ENCODE measurements at regions not wholly inside any gene's neighbourhood (a gene's known extent, or its start where the extent isn't known, plus 50 kb on each side); places are given as distances from the start of the nearest gene placed in this dataset.
"Not testable (repeated sequence)": the region's sequence is repeated elsewhere in the genome, so short reads cannot be mapped to it uniquely, and the experiment has no call there.

GRCh38 chr2:12543076-12543977, 173.4 kb upstream of the TRIB2 start:
- FAIRE-seq (no peak), DNase-seq (ENCODE audit: insufficient read length, low spot score) (no peak)

DNA sequence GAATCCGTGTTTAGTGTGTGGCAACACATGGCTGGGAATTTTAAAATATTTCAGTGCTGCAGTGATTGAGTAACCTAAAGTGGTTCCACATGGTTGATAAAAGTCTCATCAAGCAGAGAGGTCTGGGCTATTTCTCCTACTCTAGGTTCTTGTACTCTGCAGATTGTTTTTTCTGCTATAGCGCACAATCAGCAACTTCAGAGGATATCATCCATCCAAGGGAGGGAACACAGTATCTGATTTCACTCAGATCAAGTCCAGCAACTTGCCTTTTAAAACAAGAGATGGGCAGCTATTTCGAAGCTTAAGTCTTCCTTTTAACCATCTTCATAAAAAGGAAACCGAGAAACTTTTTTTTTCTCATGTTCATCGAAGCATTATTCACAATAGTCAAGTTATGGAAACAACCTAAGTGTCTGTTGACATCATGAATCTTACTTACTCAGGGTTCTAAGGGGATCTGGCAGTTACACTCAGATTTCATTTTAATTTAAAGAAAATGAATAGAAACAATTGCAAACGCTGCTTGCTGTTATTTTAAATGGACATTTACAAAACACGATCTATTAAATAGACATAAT, 172.7 kb upstream of the TRIB2 start:
- no peak for FAIRE-seq
- DNase-seq (ENCODE audit: insufficient read length, low spot score) = no peak

- FAIRE-seq (no peak), DNase-seq (ENCODE audit: insufficient read length, low spot score) (no peak)
These were observed 169.1 kb upstream of the TRIB2 start for GRCh38 chr2:12547566-12548170.

DNA sequence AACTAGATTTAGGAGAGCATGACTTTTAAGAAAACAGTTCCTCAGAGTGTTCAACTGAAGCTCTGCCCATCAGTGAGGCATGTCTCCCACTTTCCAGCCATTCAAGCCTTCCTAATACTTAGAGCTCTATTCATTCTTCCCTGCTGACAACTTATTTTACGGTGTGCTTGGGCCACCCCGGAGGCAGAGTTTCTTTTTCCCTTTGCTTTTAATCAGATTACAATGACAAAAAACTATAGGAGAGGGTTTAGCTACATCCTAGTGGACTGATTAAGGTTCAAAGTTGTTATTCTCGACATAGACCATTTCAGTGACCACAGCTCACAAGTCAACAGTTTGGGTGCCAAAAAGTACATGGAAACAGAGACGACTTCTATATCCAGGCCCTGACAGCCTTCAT, 167.8 kb upstream of the TRIB2 start:
- FAIRE-seq = no peak
- no peak for DNase-seq (ENCODE audit: insufficient read length, low spot score)

DNA sequence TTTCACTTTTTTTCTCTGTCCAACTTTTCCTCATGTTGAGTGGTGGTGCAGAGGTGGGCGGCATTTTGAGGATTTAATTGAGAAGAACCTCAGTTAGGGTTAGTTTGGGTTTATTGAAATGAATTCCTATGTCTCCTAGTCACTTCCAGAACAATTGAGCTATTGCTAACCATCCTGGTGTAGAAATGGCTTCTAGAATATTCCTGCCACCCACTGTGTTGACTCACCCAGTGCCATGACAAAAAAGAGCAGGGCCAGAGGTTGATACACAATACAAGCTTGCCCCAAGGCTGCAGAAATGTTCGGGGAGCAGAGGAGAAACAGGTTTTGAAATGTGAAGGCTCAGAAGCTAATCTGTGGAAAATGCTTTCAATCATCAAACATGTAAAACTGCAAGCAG, 167.1 kb upstream of the TRIB2 start:
- DNase-seq (ENCODE audit: insufficient read length, low spot score) (no peak), FAIRE-seq (no peak)

DNA sequence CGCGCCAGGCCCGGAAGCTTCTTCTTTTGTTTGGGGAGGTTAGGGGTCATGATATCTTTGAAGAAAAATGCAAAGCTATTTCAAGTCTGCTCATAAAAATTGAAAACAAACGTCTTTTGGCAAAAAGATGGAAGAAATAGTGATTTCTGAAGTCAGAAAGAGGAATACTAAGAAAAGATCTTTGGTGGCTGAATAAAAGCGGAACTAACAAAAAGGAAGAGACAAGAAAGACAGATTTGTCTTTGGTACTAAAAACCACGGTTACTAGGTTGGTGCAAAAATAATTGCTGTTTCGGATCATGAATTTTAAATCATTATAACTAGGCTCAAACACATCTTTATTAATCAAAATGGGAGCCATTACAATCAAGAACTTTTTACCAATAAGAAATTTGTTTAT, 164.6 kb upstream of the TRIB2 start:
- no peak for FAIRE-seq
- no peak for DNase-seq (ENCODE audit: insufficient read length, low spot score)

DNA sequence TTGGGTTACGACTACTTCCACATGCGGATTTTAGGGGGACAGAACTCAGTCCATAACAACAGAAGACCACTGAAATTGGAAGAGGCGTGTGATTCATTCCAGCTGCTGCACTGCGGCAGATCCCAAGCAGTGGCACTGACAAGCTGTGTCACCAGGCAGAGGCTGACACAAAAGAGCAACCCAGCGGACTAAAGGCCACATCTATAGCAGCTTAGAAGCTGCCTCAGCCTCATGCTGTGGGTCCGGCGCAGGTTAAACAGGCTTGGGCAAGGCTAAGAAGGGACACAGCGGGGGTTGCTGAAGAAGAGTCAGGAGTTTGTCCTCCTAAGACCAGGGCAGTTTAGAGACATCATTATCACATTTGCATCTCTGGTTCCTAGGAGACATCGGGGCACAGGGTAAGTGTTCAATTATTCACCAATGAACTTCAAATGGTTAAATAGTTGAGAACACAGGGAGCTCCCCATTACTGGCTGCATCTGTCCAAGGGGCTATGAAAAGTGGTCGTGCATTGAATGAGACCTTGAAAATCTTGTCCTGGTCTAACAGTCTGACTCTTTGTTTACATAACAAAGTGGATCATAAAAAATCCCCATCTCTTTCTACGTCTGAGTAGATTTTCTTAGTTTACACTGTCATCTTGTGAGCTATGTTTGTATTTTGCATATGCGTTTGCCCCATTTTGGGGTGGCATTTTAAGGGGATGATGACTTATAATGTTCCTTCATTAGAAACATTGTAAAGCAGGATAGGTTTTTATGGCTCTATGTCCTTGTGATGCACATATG, 162.3 kb upstream of the TRIB2 start:
- DNase-seq (ENCODE audit: insufficient read length, low spot score) = no peak
- no peak for FAIRE-seq

DNA sequence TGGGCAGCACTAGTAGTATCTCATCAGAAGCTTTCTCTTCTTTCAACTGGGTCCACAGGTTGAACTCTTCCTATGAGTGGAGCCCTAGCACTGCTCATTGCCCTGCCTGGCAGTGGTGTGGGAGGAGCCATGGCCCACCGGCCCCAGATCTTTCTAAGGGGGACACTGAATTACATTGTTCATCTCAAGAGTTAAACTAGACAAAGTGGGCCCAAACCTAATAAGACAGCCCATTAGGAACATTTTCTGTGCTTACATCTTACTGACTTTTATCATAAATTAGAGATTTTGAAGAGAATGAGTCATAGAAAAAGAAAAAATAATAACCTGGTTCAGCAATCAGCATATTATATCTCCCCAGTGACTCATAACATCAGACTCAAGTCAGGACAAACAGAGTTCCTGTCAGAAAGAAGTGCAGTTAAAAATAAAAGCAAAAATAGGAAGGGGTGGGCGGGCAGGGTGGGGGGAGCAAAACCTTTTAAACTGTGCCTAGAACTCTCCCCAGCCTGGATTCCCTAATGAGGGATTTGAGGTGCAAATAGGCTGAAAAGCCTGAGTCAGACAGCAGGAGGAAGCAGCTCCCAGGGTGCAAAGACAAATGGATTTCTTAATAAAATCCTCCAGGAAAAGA, 161.6 kb upstream of the TRIB2 start:
- DNase-seq (ENCODE audit: insufficient read length, low spot score) = peak; percentile 64

DNA sequence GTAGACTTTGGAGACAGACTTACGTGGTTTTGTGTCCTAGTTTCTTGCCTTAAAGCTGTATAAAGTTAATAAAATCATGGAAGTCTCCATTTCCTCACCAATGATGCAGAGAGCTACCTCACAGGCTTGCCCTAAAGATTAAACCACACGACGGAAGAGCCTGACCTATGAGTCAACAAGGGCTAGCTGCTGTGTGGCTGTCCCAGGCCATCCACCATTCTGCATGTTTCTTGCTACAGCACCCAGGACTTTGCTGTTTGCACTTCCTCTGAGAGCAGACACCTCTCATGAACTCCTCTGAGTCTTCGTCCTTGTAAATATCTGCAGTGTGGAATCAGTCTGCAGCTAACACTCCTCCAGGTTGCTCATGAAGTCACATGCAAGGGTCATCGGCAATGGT, 160.0 kb upstream of the TRIB2 start:
- no peak for FAIRE-seq
- peak; percentile 31 for DNase-seq (ENCODE audit: insufficient read length, low spot score)

More for the DNA sequence above, 161.6 kb upstream of the TRIB2 start:
- no peak for FAIRE-seq

- FAIRE-seq = no peak
- no peak for DNase-seq (ENCODE audit: insufficient read length, low spot score)
These were observed 159.0 kb upstream of the TRIB2 start for GRCh38 chr2:12557688-12558087.

- no peak for DNase-seq (ENCODE audit: insufficient read length, low spot score)
- no peak for FAIRE-seq
These were observed 158.2 kb upstream of the TRIB2 start for GRCh38 chr2:12558519-12558918.

DNA sequence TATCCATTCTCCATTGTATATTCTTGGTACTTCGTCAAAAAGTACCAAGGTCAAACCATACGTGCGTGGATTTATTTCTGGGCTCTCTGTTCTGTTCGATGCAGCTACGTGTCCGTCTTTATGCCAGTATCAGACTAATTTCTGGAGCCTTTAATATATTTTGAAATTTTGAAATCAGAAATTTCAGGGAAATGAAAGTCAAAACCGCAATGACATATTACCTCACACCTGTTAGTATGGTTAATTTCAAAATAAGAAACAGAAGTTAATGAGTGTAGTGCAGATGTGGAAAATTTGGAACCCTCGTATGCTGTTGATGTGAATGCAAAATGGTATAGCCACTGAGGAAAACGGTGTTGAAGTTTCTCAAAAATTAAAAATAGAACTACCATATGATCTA, 156.1 kb upstream of the TRIB2 start:
- no peak for FAIRE-seq

GRCh38 chr2:12567411-12567810, 149.3 kb upstream of the TRIB2 start:
- no peak for FAIRE-seq
- no peak for DNase-seq (ENCODE audit: insufficient read length, low spot score)

More for the DNA sequence above, 156.1 kb upstream of the TRIB2 start:
- no peak for DNase-seq (ENCODE audit: insufficient read length, low spot score)

GRCh38 chr2:12569510-12569909, 147.2 kb upstream of the TRIB2 start:
- DNase-seq (ENCODE audit: insufficient read length, low spot score); FAIRE-seq: not testable (repeated sequence)

- DNase-seq (ENCODE audit: insufficient read length, low spot score); FAIRE-seq: not testable (repeated sequence)
These were observed 146.8 kb upstream of the TRIB2 start for GRCh38 chr2:12569929-12570328.

DNA sequence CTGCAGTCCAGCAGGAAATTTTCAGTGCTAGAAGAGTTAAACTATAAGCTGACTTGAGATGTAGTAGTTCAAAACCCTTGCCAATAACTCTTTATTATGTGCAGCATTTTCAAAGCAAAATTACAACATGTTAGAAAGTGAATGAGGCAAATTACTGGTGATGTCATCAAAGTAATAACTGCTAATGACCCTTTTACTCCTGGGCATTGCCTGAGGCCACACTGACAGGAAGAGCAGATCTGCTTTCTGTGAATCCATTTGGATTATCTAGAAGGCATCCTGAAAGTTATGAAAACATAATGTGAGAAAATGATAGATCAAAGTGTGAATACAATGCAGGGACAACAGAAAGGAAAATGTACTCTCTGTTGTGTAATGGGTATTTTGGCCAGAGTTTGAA, 139.6 kb upstream of the TRIB2 start:
- DNase-seq (ENCODE audit: insufficient read length, low spot score) (no peak), FAIRE-seq (no peak)

GRCh38 chr2:12577567-12578253, 139.0 kb upstream of the TRIB2 start:
- no peak for FAIRE-seq
- DNase-seq (ENCODE audit: insufficient read length, low spot score) = no peak

DNA sequence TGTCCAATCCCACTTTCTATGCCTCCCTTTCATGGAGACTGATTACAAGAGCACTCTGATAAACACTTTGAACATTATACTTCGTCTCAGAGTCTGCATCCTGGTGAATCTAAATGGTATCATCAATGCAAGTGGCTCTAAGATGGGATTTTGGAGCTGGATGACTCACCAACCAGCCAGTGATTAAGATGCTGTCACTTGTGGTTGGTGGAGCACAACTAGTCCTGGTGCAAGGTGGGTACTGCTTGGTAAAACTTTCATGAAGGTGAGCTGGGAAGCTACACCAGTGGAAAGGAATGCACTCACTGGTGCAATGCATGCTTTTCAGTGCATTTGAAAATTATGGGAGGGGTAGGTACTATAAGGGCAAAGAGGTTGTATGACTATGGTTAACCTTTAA, 137.7 kb upstream of the TRIB2 start:
- DNase-seq (ENCODE audit: insufficient read length, low spot score) (no peak), FAIRE-seq (no peak)

DNA sequence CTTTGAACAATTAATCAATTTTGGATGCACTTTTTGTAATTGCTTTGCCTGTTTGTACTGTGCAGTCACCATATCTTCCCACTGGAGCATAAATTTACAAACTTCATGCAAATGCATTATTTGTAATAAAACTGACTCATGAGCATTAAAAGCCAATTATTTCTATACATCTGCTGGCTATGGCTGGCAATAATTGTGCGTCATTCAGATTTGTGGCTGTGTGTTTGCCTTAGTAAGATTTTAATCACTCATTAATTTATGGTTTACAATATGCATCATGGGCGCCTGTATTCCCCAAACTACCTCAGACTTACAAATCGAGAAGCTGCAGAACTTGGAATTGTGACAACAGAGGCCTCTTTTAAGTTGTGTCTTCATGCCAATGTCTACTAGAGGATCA, 132.4 kb upstream of the TRIB2 start:
- FAIRE-seq (no peak), DNase-seq (ENCODE audit: insufficient read length, low spot score) (no peak)

DNA sequence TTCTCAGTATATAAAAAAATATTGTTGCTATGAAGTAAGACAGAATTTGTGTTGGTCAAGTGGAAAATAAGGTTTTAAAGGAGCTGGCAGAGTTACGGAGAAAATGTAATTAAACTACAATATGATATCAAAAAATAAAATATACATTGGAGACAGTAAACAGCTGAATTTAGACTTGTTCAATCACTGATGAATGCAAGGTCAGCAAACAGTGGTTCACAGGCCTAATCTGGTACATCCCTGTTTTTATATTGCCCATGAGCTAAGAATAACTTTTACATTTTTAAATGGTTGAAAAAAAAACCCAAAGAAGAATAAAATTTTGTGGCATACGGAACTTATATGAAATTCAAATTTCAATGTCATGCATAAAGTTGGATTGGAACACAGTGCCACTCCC, 131.0 kb upstream of the TRIB2 start:
- no peak for FAIRE-seq
- no peak for DNase-seq (ENCODE audit: insufficient read length, low spot score)
